Right hindlimb (tissue), 1 donor: ENCODE measurements at regions not wholly inside any gene's neighbourhood (a gene's known extent, or its start where the extent isn't known, plus 50 kb on each side); places are given as distances from the start of the nearest gene placed in this dataset.
"Not testable (repeated sequence)": the region's sequence is repeated elsewhere in the genome, so short reads cannot be mapped to it uniquely, and the experiment has no call there.

Source experiments
- DNase-seq: peaks from one replicate; pipeline ENCODE4 v3.0.0-alpha.2; 2018

- no peak for DNase-seq
Observed at GRCh38 chr2:181792906-181793305, 98.6 kb upstream of the ITPRID2 start.

GRCh38 chr2:181798022-181798421, 93.5 kb upstream of the ITPRID2 start:
- DNase-seq, result no peak

- DNase-seq, result not testable (repeated sequence)
Observed at GRCh38 chr2:181802300-181802699, 89.2 kb upstream of the ITPRID2 start.

GRCh38 chr2:181803903-181804799, 87.4 kb upstream of the ITPRID2 start:
- DNase-seq, result not testable (repeated sequence)

GRCh38 chr2:181805228-181806038, 86.1 kb upstream of the ITPRID2 start:
- no peak for DNase-seq

- no peak for DNase-seq
Observed at GRCh38 chr2:181806039-181806392, 85.5 kb upstream of the ITPRID2 start.

GRCh38 chr2:181807526-181807925, 84.0 kb upstream of the ITPRID2 start:
- DNase-seq, result no peak

- DNase-seq, result no peak
Observed at GRCh38 chr2:181810823-181811695, 80.5 kb upstream of the ITPRID2 start.

GRCh38 chr2:181812106-181812743, 79.3 kb upstream of the ITPRID2 start:
- DNase-seq, result no peak

- no peak for DNase-seq
Observed at GRCh38 chr2:181814057-181814491, 77.5 kb upstream of the ITPRID2 start.

- DNase-seq, result no peak
Observed at GRCh38 chr2:181817509-181817908, 74.0 kb upstream of the ITPRID2 start.

- DNase-seq, result no peak
Observed at GRCh38 chr2:181818058-181818680, 73.4 kb upstream of the ITPRID2 start.

- no peak for DNase-seq
Observed at GRCh38 chr2:181818840-181819239, 72.7 kb upstream of the ITPRID2 start.

- DNase-seq, result no peak
Observed at GRCh38 chr2:181821049-181821448, 70.5 kb upstream of the ITPRID2 start.

GRCh38 chr2:181822097-181822496, 69.4 kb upstream of the ITPRID2 start:
- no peak for DNase-seq

GRCh38 chr2:181823405-181823804, 68.1 kb upstream of the ITPRID2 start:
- no peak for DNase-seq

- no peak for DNase-seq
Observed at GRCh38 chr2:181828122-181828705, 63.3 kb upstream of the ITPRID2 start.

- DNase-seq, result no peak
Observed at GRCh38 chr2:181829230-181829629, 62.3 kb upstream of the ITPRID2 start.

GRCh38 chr2:181832015-181832414, 59.5 kb upstream of the ITPRID2 start:
- no peak for DNase-seq

- no peak for DNase-seq
Observed at GRCh38 chr2:181836583-181836982, 54.9 kb upstream of the ITPRID2 start.

- no peak for DNase-seq
Observed at GRCh38 chr2:181837563-181837962, 54.0 kb upstream of the ITPRID2 start.

GRCh38 chr2:181839811-181840210, 51.7 kb upstream of the ITPRID2 start:
- DNase-seq, result no peak
